IMR-90 (cell line): ENCODE measurements at regions not wholly inside any gene's neighbourhood (a gene's known extent, or its start where the extent isn't known, plus 50 kb on each side); places are given as distances from the start of the nearest gene placed in this dataset.

Experiments
- ATAC-seq: fragments of 200-7000 bp; cut with Tn5 transposase; 2 replicates; pipeline ENCODE4 v1.9.1; 2020; ENCODE audit warnings: low read depth, mild to moderate bottlenecking, moderate library complexity
- BruUV-seq: library from RNA; stranded (reverse); fragments of 400-500 nt; replicated peaks from 2 replicates; lab custom pipeline; 2021; lab: Mats Ljungman, UMichigan
- CTCF ChIA-PET: fragments of 300-600 bp; formaldehyde crosslinking; extraction: SDS; loops from one replicate; lab custom pipeline; 2021; ENCODE audit warnings: antibody characterized with exemption; lab: Yijun Ruan, JAX
- POLR2A ChIA-PET: fragments of 300-600 bp; sonication (Branson Sonifier 250); formaldehyde crosslinking; loops from one replicate; lab custom pipeline; 2022; ENCODE audit warnings: antibody characterized with exemption; ENCODE audit not compliant: unreplicated experiment; lab: Charles Lee
- DNase-seq: peaks from one replicate; pipeline ENCODE4 v3.0.0; 2013
- H2AFZ ChIP-seq: replicated peaks from 2 replicates; pipeline ENCODE3; 2013; ENCODE audit warnings: low read length, mild to moderate bottlenecking; ENCODE audit not compliant: poor library complexity
- H2AK5ac ChIP-seq: 2 replicates; pipeline ENCODE4 v1.6.1; 2013; ENCODE audit warnings: low read depth, low read length, inconsistent platforms
- H2AK9ac ChIP-seq: replicated peaks from 2 replicates; pipeline ENCODE3; 2013; ENCODE audit warnings: mild to moderate bottlenecking, low read depth, low read length, moderate library complexity; ENCODE audit not compliant: poor library complexity
- H2BK120ac ChIP-seq: 2 replicates; pipeline ENCODE4 v1.6.1; 2013; ENCODE audit warnings: low read depth, low read length, inconsistent platforms
- H2BK15ac ChIP-seq: 3 replicates; pipeline ENCODE4 v1.6.1; 2013; ENCODE audit warnings: low read depth, low read length, inconsistent platforms
- H2BK20ac ChIP-seq: 2 replicates; pipeline ENCODE4 v1.6.1; 2013; ENCODE audit warnings: low read depth, mild to moderate bottlenecking, inconsistent platforms, low read length, moderate library complexity
- H2BK5ac ChIP-seq: 2 replicates; pipeline ENCODE4 v1.6.1; 2013; ENCODE audit warnings: mild to moderate bottlenecking, low read depth, low read length, inconsistent platforms; ENCODE audit not compliant: poor library complexity, severe bottlenecking
- H3K14ac ChIP-seq: replicated peaks from 2 replicates; pipeline ENCODE4 v1.6.1; 2013; ENCODE audit warnings: low read depth, low read length, inconsistent platforms
- H3K18ac ChIP-seq: 2 replicates; pipeline ENCODE4 v1.6.1; 2013; ENCODE audit warnings: low read depth, low read length, control low read depth
- H3K23ac ChIP-seq: 2 replicates; pipeline ENCODE4 v1.6.1; 2013; ENCODE audit warnings: low read depth, low read length, inconsistent platforms
- H3K27ac ChIP-seq: 2 replicates; pipeline ENCODE4 v1.5.1; 2013; ENCODE audit warnings: mild to moderate bottlenecking, control low read depth, low read length; ENCODE audit not compliant: insufficient read depth
- H3K27me3 ChIP-seq: 2 replicates; pipeline ENCODE4 v1.6.1; 2013; ENCODE audit warnings: low read length; ENCODE audit not compliant: control insufficient read depth, insufficient read depth
- H3K36me3 ChIP-seq: 2 replicates; pipeline ENCODE4 v1.6.1; 2013; ENCODE audit warnings: low read length, mixed read lengths; ENCODE audit not compliant: control insufficient read depth, insufficient read depth
- H3K4ac ChIP-seq: 2 replicates; pipeline ENCODE4 v1.6.1; 2013; ENCODE audit warnings: low read depth, low read length, inconsistent platforms
- H3K4me1 ChIP-seq: 2 replicates; pipeline ENCODE4 v1.6.1; 2013; ENCODE audit warnings: low read length, mixed read lengths; ENCODE audit not compliant: control insufficient read depth, insufficient read depth
- H3K4me2 ChIP-seq: 2 replicates; pipeline ENCODE4 v1.6.1; 2013; ENCODE audit warnings: low read depth, mild to moderate bottlenecking, control low read depth, low read length, moderate library complexity
- H3K4me3 ChIP-seq: 2 replicates; pipeline ENCODE4 v1.5.1; 2013; ENCODE audit warnings: low read depth, mild to moderate bottlenecking, control low read depth, low read length, moderate library complexity; ENCODE audit not compliant: insufficient read depth
- H3K56ac ChIP-seq: 2 replicates; pipeline ENCODE4 v1.6.1; 2013; ENCODE audit warnings: low read length, inconsistent platforms; ENCODE audit not compliant: insufficient read depth; ENCODE audit errors: extremely low read depth
- H3K79me1 ChIP-seq, 2 experiments: 2 replicates each; pipeline ENCODE4 v1.6.1; 2013; ENCODE audit warnings: low read length in 2 of 2, inconsistent platforms in 1 of 2, low read depth in 1 of 2
- H3K9ac ChIP-seq: 2 replicates; pipeline ENCODE4 v1.6.1; 2013; ENCODE audit warnings: low read depth, low read length, control low read depth
- H3K9me1 ChIP-seq: 2 replicates; pipeline ENCODE4 v1.6.1; 2013; ENCODE audit warnings: low read length, inconsistent platforms; ENCODE audit not compliant: insufficient read depth
- H3K9me3 ChIP-seq: 2 replicates; pipeline ENCODE4 v1.6.1; 2013; ENCODE audit warnings: low read length; ENCODE audit not compliant: control insufficient read depth, insufficient read depth
- H4K20me1 ChIP-seq: 2 replicates; pipeline ENCODE4 v1.6.1; 2013; ENCODE audit warnings: low read length, inconsistent platforms; ENCODE audit not compliant: insufficient read depth
- H4K5ac ChIP-seq: 2 replicates; pipeline ENCODE4 v1.6.1; 2013; ENCODE audit warnings: mild to moderate bottlenecking, low read depth, low read length, control low read depth
- H4K8ac ChIP-seq, 2 experiments: 2 replicates each; pipeline ENCODE4 v1.6.1; 2013; ENCODE audit warnings: low read depth in 2 of 2, low read length in 2 of 2, control low read depth in 1 of 2, inconsistent platforms in 1 of 2
- H4K91ac ChIP-seq: 2 replicates; pipeline ENCODE4 v1.6.1; 2013; ENCODE audit warnings: low read depth, low read length, inconsistent platforms; ENCODE audit not compliant: insufficient read depth
- CEBPB ChIP-seq: IDR thresholded peaks from 2 replicates; pipeline ENCODE4 v1.6.1; 2012; ENCODE audit warnings: low read depth, low read length, improper control_type of control experiment
- CHD1 ChIP-seq: IDR thresholded peaks from 2 replicates; pipeline ENCODE4 v1.6.1; 2012; ENCODE audit warnings: low read depth, low read length, improper control_type of control experiment
- CTCF ChIP-seq: conservative IDR thresholded peaks from 2 replicates; pipeline ENCODE4 v1.5.1; 2012; ENCODE audit warnings: mild to moderate bottlenecking, low read depth, low read length, improper control_type of control experiment
- ELK1 ChIP-seq: fragments of 150-350 bp; IDR thresholded peaks from 2 replicates; pipeline ENCODE4 v1.6.1; 2016; ENCODE audit warnings: low read depth, mild to moderate bottlenecking, low read length, moderate library complexity, borderline replicate concordance
- FOS ChIP-seq: fragments of 150-350 bp; IDR thresholded peaks from 2 replicates; pipeline ENCODE4 v1.6.1; 2016; ENCODE audit warnings: low read depth, low read length
- MAFK ChIP-seq: IDR thresholded peaks from 2 replicates; pipeline ENCODE4 v1.6.1; 2012; ENCODE audit warnings: low read depth, low read length, improper control_type of control experiment
- MAZ ChIP-seq: IDR thresholded peaks from 2 replicates; pipeline ENCODE4 v1.6.1; 2012; ENCODE audit warnings: low read depth, mild to moderate bottlenecking, low read length, improper control_type of control experiment, moderate library complexity, borderline replicate concordance
- MXI1 ChIP-seq: IDR thresholded peaks from 2 replicates; pipeline ENCODE4 v1.6.1; 2012; ENCODE audit warnings: low read depth, mild to moderate bottlenecking, low read length, moderate library complexity, borderline replicate concordance
- NFE2L2 ChIP-seq: fragments of 150-350 bp; IDR thresholded peaks from 2 replicates; pipeline ENCODE4 v1.6.1; 2016; ENCODE audit warnings: low read depth, mild to moderate bottlenecking, low read length
- POLR2A ChIP-seq: IDR thresholded peaks from 2 replicates; pipeline ENCODE4 v1.6.1; 2012; ENCODE audit warnings: mild to moderate bottlenecking, low read depth, low read length
- RAD21 ChIP-seq: IDR thresholded peaks from 2 replicates; pipeline ENCODE4 v1.6.1; 2012; ENCODE audit warnings: low read length, improper control_type of control experiment
- USF2 ChIP-seq: fragments of 150-350 bp; IDR thresholded peaks from 2 replicates; pipeline ENCODE4 v1.6.1; 2017; ENCODE audit warnings: mild to moderate bottlenecking, antibody characterized with exemption, low read length, low read depth
- WGBS, 2 experiments: methylation state at CpG; one replicate each; pipeline versions ENCODE4 v1.1.5 to v1.1.7; 2013; ENCODE audit warnings: missing lambda C conversion rate in 2 of 2; ENCODE audit not compliant: insufficient read length in 1 of 2; ENCODE audit errors: extremely low coverage in 2 of 2; 5-methylcytosine and 5-hydroxymethylcytosine counted together
- dilution Hi-C: fragments of 300-500 bp; cut with HindIII; formaldehyde crosslinking; loops from one replicate; pipeline ENCODE4 v1.14.3; 2018; ENCODE audit warnings: low sequenced_read_pairs; ENCODE audit not compliant: unreplicated experiment
- in situ Hi-C: fragments of 300-500 bp; cut with MboI; formaldehyde crosslinking; loops from 3 replicates; pipeline ENCODE4 v1.14.3; 2019; ENCODE audit warnings: low sequenced_read_pairs, inconsistent platforms, mixed read lengths
- intact Hi-C: fragments of 100-400 bp; cut with micrococcal nuclease; formaldehyde crosslinking; loops from 2 replicates; pipeline ENCODE4 v1.10.0; 2022

GRCh38 chr10:128642502-128642901 is 516.3 kb upstream of the MKI67 start:
- ATAC-seq (no peak), DNase-seq (no peak)
- H3K27ac ChIP-seq, result no peak overlapping the region
- H2AK5ac ChIP-seq, result no peak overlapping the region
- TF ChIP-seq CHD1, result no peak
- TF ChIP-seq RAD21, result no peak
- no peak for TF ChIP-seq FOS
- TF ChIP-seq ELK1, result no peak
- TF ChIP-seq CTCF, result no peak
- TF ChIP-seq POLR2A, result no peak
- no peak for TF ChIP-seq NFE2L2
- TF ChIP-seq USF2, result no peak
- no peak for TF ChIP-seq MAFK
- TF ChIP-seq MAZ, result no peak
- TF ChIP-seq MXI1, result no peak
- no peak for TF ChIP-seq CEBPB
- H3K79me1 ChIP-seq, result no peaks in the 10 kb centered on the region
- H3K9ac ChIP-seq, result no peak overlapping the region
- no peak overlapping the region for H3K4me3 ChIP-seq
- H3K4me2 ChIP-seq, result no peak overlapping the region
- no peak overlapping the region for H3K23ac ChIP-seq
- H3K4me1 ChIP-seq, result no peaks in the 10 kb centered on the region
- no peak overlapping the region for H3K4ac ChIP-seq
- no peak overlapping the region for H4K8ac ChIP-seq
- H4K20me1 ChIP-seq, result no peaks in the 10 kb centered on the region
- CTCF ChIA-PET, result no interaction called here
- no peak overlapping the region for H3K56ac ChIP-seq
- no peak overlapping the region for H2BK5ac ChIP-seq
- H3K36me3 ChIP-seq, result no peaks in the 10 kb centered on the region
- no peak overlapping the region for H2AK9ac ChIP-seq
- intact Hi-C loops (no loop called here), dilution Hi-C loops (no loop called here), in situ Hi-C loops (no loop called here)
- peaks cover 17% of the 10 kb centered on the region for H3K9me3 ChIP-seq
- POLR2A ChIA-PET, result no interaction called here
- no TSS peak for BruUV-seq
- H2BK20ac ChIP-seq, result no peak overlapping the region
- no peak overlapping the region for H3K18ac ChIP-seq
- H3K9me1 ChIP-seq, result no peaks in the 10 kb centered on the region
- no peak overlapping the region for H4K91ac ChIP-seq
- no peak overlapping the region for H2BK120ac ChIP-seq
- H3K14ac ChIP-seq, result no peak overlapping the region
- H2AFZ ChIP-seq, result no peak overlapping the region
- no peak overlapping the region for H2BK15ac ChIP-seq
- no CpG with 5 or more reads among the region's 2 CpGs for WGBS, 2 experiments
- H3K27me3 ChIP-seq, result no peaks in the 10 kb centered on the region
- H4K5ac ChIP-seq, result no peak overlapping the region
